Progenitor cell of endocrine pancreas (in vitro differentiated cells): ENCODE measurements at regions not wholly inside any gene's neighbourhood (a gene's known extent, or its start where the extent isn't known, plus 50 kb on each side); places are given as distances from the start of the nearest gene placed in this dataset.

Experiments
- DNase-seq: peaks from one replicate; pipeline ENCODE4 v3.0.0; 2021; ENCODE audit warnings: low spot score; ENCODE audit not compliant: unreplicated experiment
- H3K27ac Mint-ChIP-seq: 2 replicates; pipeline ENCODE4 v1.8.0; 2021; ENCODE audit warnings: mild to moderate bottlenecking, moderate library complexity, mixed read lengths
- H3K27me3 Mint-ChIP-seq: 2 replicates; pipeline ENCODE4 v1.8.0; 2021; ENCODE audit warnings: mixed read lengths
- H3K36me3 Mint-ChIP-seq: 2 replicates; pipeline ENCODE4 v1.8.0; 2022; ENCODE audit warnings: mixed read lengths; ENCODE audit not compliant: insufficient read depth
- H3K4me1 Mint-ChIP-seq: 2 replicates; pipeline ENCODE4 v1.8.0; 2021; ENCODE audit warnings: low read depth, mixed read lengths
- H3K4me3 Mint-ChIP-seq: 2 replicates; pipeline ENCODE4 v1.8.0; 2021; ENCODE audit warnings: low read depth, mild to moderate bottlenecking, moderate library complexity, mixed read lengths
- H3K9me3 Mint-ChIP-seq: 2 replicates; pipeline ENCODE4 v1.8.0; 2021; ENCODE audit warnings: low read depth, mixed read lengths
- TF ChIP-seq, protein P1 (sequence below): fragments of 200-600 bp; sonication (generic); IDR thresholded peaks from one replicate; pipeline ENCODE4 v1.5.0; 2021; ENCODE audit warnings: antibody characterized with exemption, mild to moderate bottlenecking; ENCODE audit not compliant: unreplicated experiment

- Mint-ChIP-seq H3K4me3 (no peak overlapping the region), H3K27ac (no peak overlapping the region), H3K36me3 (no peaks in the 10 kb centered on the region)
Observed at GRCh38 chr12:25424211-25424731, 128.8 kb downstream of the LMNTD1 start.

DNA sequence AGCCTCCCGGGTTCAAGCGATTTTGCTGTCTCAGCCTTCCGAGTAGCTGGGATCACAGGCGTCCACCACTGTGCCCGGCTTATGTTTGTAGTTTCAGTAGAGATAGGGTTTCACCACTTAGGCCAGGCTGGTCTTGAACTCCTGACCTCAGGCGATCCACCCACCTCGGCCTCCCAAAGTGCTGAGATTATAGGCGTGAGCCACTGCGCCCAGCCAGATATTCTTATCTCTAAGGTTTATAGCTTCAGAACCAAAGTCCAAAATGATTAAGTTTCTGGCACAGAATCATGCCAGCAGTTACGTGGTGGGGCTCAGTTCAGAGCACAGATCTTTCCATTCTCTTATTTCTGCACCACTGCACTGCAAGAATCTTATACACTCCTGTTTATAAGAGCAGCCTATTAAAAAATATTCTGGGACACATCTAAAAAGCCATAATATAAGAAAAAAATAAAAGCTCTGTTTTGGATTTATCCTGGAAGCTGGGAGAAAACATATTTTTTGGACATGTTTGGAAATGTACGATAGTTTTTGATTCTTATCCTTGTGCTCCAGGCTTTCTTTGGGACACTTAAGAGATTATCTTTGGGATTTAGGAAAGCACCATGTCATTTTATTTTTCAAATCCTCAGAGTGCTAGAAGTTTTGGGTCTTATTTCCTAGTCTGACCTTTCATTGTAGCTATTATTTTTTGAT lies 129.6 kb downstream of the LMNTD1 start:
- TF ChIP-seq, protein P1, sequence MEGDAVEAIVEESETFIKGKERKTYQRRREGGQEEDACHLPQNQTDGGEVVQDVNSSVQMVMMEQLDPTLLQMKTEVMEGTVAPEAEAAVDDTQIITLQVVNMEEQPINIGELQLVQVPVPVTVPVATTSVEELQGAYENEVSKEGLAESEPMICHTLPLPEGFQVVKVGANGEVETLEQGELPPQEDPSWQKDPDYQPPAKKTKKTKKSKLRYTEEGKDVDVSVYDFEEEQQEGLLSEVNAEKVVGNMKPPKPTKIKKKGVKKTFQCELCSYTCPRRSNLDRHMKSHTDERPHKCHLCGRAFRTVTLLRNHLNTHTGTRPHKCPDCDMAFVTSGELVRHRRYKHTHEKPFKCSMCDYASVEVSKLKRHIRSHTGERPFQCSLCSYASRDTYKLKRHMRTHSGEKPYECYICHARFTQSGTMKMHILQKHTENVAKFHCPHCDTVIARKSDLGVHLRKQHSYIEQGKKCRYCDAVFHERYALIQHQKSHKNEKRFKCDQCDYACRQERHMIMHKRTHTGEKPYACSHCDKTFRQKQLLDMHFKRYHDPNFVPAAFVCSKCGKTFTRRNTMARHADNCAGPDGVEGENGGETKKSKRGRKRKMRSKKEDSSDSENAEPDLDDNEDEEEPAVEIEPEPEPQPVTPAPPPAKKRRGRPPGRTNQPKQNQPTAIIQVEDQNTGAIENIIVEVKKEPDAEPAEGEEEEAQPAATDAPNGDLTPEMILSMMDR = no peak
- Mint-ChIP-seq H3K27me3 (no peaks in the 10 kb centered on the region), H3K27ac (no peak overlapping the region), H3K4me3 (no peak overlapping the region), H3K36me3 (no peaks in the 10 kb centered on the region), H3K9me3 (no peaks in the 10 kb centered on the region), H3K4me1 (no peaks in the 10 kb centered on the region)
- DNase-seq = no peak

More at GRCh38 chr12:25424211-25424731, 128.8 kb downstream of the LMNTD1 start:
- Mint-ChIP-seq H3K27me3 (no peaks in the 10 kb centered on the region), H3K4me1 (no peaks in the 10 kb centered on the region), H3K9me3 (no peaks in the 10 kb centered on the region)
- DNase-seq = no peak
- TF ChIP-seq, protein P1 = no peak

DNA sequence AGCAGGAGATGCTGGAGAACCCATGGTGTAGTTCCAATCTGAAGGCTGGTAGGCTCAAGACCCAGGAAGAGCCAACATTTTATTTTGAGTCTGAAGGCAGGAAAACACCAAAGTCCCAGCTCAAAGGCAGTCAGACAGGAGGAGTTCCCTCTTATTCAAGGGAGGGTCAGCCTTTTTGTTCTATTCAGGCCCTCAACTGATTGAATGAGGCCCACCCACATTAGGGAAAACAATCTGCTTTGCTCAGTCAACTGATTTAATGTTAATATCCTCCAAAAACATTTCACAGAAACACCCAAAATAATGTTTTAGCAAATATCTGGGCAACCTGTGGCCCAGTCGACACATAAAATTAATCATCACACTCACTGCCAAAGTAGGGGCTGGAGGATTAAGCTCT lies 130.8 kb downstream of the LMNTD1 start:
- TF ChIP-seq, protein P1 = no peak
- Mint-ChIP-seq H3K4me1 (no peaks in the 10 kb centered on the region), H3K4me3 (no peak overlapping the region), H3K27me3 (no peaks in the 10 kb centered on the region), H3K9me3 (no peaks in the 10 kb centered on the region), H3K27ac (no peak overlapping the region), H3K36me3 (no peaks in the 10 kb centered on the region)
- DNase-seq = no peak

GRCh38 chr12:25421651-25422167 lies 131.4 kb downstream of the LMNTD1 start:
- Mint-ChIP-seq H3K4me1 (no peaks in the 10 kb centered on the region), H3K9me3 (no peaks in the 10 kb centered on the region), H3K36me3 (no peaks in the 10 kb centered on the region), H3K4me3 (no peak overlapping the region), H3K27ac (no peak overlapping the region), H3K27me3 (no peaks in the 10 kb centered on the region)
- TF ChIP-seq, protein P1 = no peak
- no peak for DNase-seq

GRCh38 chr12:25420116-25420515 lies 133.0 kb downstream of the LMNTD1 start:
- no peaks in the 10 kb centered on the region for H3K27me3 Mint-ChIP-seq
- no peaks in the 10 kb centered on the region for H3K4me1 Mint-ChIP-seq
- no peak overlapping the region for H3K27ac Mint-ChIP-seq
- H3K4me3 Mint-ChIP-seq = no peak overlapping the region
- TF ChIP-seq, protein P1 = no peak
- no peak for DNase-seq
- no peaks in the 10 kb centered on the region for H3K36me3 Mint-ChIP-seq
- no peaks in the 10 kb centered on the region for H3K9me3 Mint-ChIP-seq
